B cell (primary cell): ENCODE measurements at regions not wholly inside any gene's neighbourhood (a gene's known extent, or its start where the extent isn't known, plus 50 kb on each side); places are given as distances from the start of the nearest gene placed in this dataset.

Experiments
- CTCF ChIP-seq: fragments of 200-600 bp; IDR thresholded peaks from one replicate; pipeline ENCODE4 v1.8.0; 2022; ENCODE audit warnings: antibody characterized with exemption, mild to moderate bottlenecking
- EZH2 ChIP-seq: IDR thresholded peaks from 2 replicates; pipeline ENCODE4 v1.6.1; 2012; ENCODE audit warnings: borderline replicate concordance, low read depth, mild to moderate bottlenecking, moderate library complexity, low read length; ENCODE audit not compliant: insufficient read depth, poor library complexity, severe bottlenecking

- TF ChIP-seq CTCF (no peak), EZH2 (no peak)
Observed at GRCh38 chrX:77060572-77060971, 386.6 kb upstream of the FGF16 start.
